Uterus (tissue), 2 donors: ENCODE measurements at regions not wholly inside any gene's neighbourhood (a gene's known extent, or its start where the extent isn't known, plus 50 kb on each side); places are given as distances from the start of the nearest gene placed in this dataset.

Source experiments
- CTCF ChIP-seq, 4 experiments: fragments of 200-600 bp in 2 of 4; fragments of 450-650 bp in 2 of 4; sonication (generic) in 2 of 4; IDR thresholded peaks; one replicate each; pipeline ENCODE4 v1.5.1; 2016 to 2019; ENCODE audit warnings: antibody characterized with exemption in 4 of 4, mild to moderate bottlenecking in 2 of 4, moderate library complexity in 1 of 4
- POLR2A ChIP-seq, 2 donors: fragments of 450-650 bp; IDR thresholded peaks; one replicate each; pipeline ENCODE4 v1.6.1; 2016; ENCODE audit warnings: antibody characterized with exemption in 2 of 2, mild to moderate bottlenecking in 1 of 2, moderate library complexity in 1 of 2

- no peak for TF ChIP-seq CTCF (IDR thresholded peaks at IDR 0.05)
- no peak for TF ChIP-seq POLR2A (IDR thresholded peaks at IDR 0.05)
Observed at GRCh38 chr7:16211402-16211925, 209.9 kb downstream of the CRPPA start.
